Mesothelial cell of epicardium (in vitro differentiated cells): ENCODE measurements at regions not wholly inside any gene's neighbourhood (a gene's known extent, or its start where the extent isn't known, plus 50 kb on each side); places are given as distances from the start of the nearest gene placed in this dataset.

Source experiments
- DNase-seq, 2 experiments: peaks; one replicate each; pipeline ENCODE4 v3.0.0; 2021; ENCODE audit warnings: low spot score in 2 of 2; ENCODE audit not compliant: unreplicated experiment in 2 of 2
- H3K27ac Mint-ChIP-seq: 2 replicates; pipeline ENCODE4 v1.8.0; 2021; ENCODE audit warnings: mixed read lengths
- H3K27me3 Mint-ChIP-seq: 2 replicates; pipeline ENCODE4 v1.8.0; 2021; ENCODE audit warnings: low read depth, mixed read lengths
- H3K36me3 Mint-ChIP-seq: 2 replicates; pipeline ENCODE4 v1.8.0; 2021; ENCODE audit warnings: mixed read lengths
- H3K4me1 Mint-ChIP-seq: 2 replicates; pipeline ENCODE4 v1.8.0; 2021; ENCODE audit warnings: mixed read lengths
- H3K4me3 Mint-ChIP-seq: 2 replicates; pipeline ENCODE4 v1.8.0; 2021; ENCODE audit warnings: mild to moderate bottlenecking, moderate library complexity, mixed read lengths
- H3K9me3 Mint-ChIP-seq: 2 replicates; pipeline ENCODE4 v1.8.0; 2021; ENCODE audit warnings: mixed read lengths
- TF ChIP-seq, protein P1 (sequence below): fragments of 200-600 bp; sonication (generic); IDR thresholded peaks from one replicate; pipeline ENCODE4 v1.5.0; 2021; ENCODE audit warnings: antibody characterized with exemption; ENCODE audit not compliant: unreplicated experiment

DNA sequence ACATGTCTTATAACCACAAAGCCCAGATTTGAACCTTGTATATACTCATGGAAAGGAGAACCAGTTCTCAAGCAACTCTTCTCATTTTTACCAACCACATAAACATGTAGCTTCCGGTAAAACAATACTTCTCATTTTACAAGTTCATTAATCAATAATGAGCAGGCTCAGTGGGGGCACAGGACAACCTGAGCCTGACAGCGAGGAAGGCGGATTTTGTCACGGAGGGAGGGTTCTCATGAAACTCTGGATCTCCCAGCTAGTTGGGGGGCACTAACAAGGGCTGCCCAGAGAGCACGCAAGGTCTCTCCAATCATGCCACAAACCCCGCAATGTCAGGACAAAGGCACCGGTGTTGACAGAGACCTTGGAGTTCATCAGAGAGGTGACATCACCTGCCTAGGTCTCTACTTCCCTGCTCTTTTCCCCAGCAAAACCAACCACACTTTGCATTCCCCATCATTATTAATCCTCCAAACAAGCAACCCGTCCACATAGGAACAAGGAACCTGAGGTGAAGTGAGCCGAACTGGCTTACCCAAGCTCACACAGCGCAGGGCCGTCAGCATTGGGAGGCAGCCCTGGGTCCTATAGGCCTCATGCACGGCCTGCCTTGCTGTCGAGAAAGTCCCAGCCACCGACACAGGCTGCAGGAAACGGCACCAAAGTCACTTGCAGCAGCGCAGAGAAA lies 192.1 kb upstream of the KLF14 start:
- no peaks in the 10 kb centered on the region for H3K9me3 Mint-ChIP-seq
- DNase-seq = no peak
- TF ChIP-seq, protein P1, sequence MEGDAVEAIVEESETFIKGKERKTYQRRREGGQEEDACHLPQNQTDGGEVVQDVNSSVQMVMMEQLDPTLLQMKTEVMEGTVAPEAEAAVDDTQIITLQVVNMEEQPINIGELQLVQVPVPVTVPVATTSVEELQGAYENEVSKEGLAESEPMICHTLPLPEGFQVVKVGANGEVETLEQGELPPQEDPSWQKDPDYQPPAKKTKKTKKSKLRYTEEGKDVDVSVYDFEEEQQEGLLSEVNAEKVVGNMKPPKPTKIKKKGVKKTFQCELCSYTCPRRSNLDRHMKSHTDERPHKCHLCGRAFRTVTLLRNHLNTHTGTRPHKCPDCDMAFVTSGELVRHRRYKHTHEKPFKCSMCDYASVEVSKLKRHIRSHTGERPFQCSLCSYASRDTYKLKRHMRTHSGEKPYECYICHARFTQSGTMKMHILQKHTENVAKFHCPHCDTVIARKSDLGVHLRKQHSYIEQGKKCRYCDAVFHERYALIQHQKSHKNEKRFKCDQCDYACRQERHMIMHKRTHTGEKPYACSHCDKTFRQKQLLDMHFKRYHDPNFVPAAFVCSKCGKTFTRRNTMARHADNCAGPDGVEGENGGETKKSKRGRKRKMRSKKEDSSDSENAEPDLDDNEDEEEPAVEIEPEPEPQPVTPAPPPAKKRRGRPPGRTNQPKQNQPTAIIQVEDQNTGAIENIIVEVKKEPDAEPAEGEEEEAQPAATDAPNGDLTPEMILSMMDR = no peak
- peaks cover 9% of the 10 kb centered on the region for H3K4me1 Mint-ChIP-seq
- no peak overlapping the region for H3K4me3 Mint-ChIP-seq
- no peak overlapping the region for H3K27ac Mint-ChIP-seq
- H3K36me3 Mint-ChIP-seq = no peaks in the 10 kb centered on the region
- H3K27me3 Mint-ChIP-seq = no peaks in the 10 kb centered on the region

- no peak for DNase-seq
- TF ChIP-seq, protein P1 = no peak
- no peak overlapping the region for H3K27ac Mint-ChIP-seq
- no peak overlapping the region for H3K4me3 Mint-ChIP-seq
- H3K4me1 Mint-ChIP-seq = peaks cover 9% of the 10 kb centered on the region
- no peaks in the 10 kb centered on the region for H3K9me3 Mint-ChIP-seq
- no peaks in the 10 kb centered on the region for H3K27me3 Mint-ChIP-seq
- H3K36me3 Mint-ChIP-seq = no peaks in the 10 kb centered on the region
These were observed 193.1 kb upstream of the KLF14 start for GRCh38 chr7:130927062-130927461.

DNA sequence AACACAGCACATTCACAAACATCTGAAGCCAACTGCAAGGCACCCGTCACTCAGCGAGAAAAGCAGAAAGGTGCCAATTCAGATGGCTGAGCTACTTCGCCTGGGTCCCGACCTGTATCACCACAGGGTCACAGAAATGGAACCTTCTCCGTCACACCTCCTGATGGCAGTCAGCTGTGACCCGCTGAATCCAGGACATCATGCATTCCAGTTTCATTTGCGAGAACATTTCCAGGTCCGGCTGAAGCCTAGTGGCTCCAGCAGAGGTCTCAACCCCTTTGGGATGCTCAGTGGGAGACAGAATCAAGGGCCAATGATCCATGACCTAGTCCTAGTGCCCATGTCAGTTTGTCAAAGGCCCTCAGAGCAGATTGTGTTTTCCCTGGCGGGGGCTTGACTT lies 193.6 kb upstream of the KLF14 start:
- TF ChIP-seq, protein P1 = no peak
- Mint-ChIP-seq H3K9me3 (no peaks in the 10 kb centered on the region), H3K27me3 (no peaks in the 10 kb centered on the region), H3K4me1 (peaks cover 9% of the 10 kb centered on the region), H3K36me3 (no peaks in the 10 kb centered on the region), H3K27ac (no peak overlapping the region), H3K4me3 (no peak overlapping the region)
- DNase-seq = no peak

- Mint-ChIP-seq H3K4me3 (no peak overlapping the region), H3K4me1 (peaks cover 3% of the 10 kb centered on the region), H3K27ac (no peak overlapping the region), H3K27me3 (no peaks in the 10 kb centered on the region), H3K9me3 (no peaks in the 10 kb centered on the region), H3K36me3 (no peaks in the 10 kb centered on the region)
- TF ChIP-seq, protein P1 = no peak
- no peak for DNase-seq
These were observed 196.1 kb upstream of the KLF14 start for GRCh38 chr7:130929896-130930659.

GRCh38 chr7:130930681-130931080 lies 196.7 kb upstream of the KLF14 start:
- Mint-ChIP-seq H3K4me3 (no peak overlapping the region), H3K27ac (no peak overlapping the region), H3K4me1 (no peaks in the 10 kb centered on the region), H3K36me3 (no peaks in the 10 kb centered on the region), H3K9me3 (no peaks in the 10 kb centered on the region), H3K27me3 (no peaks in the 10 kb centered on the region)
- TF ChIP-seq, protein P1 = no peak
- DNase-seq = no peak
